ENCODE measurements at regions not wholly inside any gene's neighbourhood (a gene's known extent, or its start where the extent isn't known, plus 50 kb on each side); places are given as distances from the start of the nearest gene placed in this dataset.

DNA sequence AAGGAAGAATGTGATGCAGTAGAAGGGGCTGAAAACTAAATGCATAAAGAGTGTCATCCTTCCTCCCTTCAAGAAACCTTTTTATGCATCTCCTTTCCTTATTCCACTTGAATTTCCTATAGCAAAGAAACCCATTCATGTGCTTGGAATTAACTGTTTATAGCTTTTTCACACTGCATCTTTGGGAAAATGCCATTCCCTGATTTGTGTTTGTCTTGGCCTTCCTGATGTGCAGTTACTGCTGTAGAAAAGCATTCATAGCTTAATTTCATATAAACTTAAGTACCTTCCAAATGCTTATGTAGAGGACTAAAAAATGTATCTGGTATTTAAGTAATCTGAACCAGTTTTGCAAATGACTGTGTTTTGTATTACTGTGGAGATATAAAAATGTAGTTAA lies 61.8 kb downstream of the SDR9C7 start:
- TF ChIP-seq CREB1 (IDR thresholded peaks at IDR 0.05; ENCODE audit: low read depth) (no peak), EP300 (IDR thresholded peaks at IDR 0.05; ENCODE audit: borderline replicate concordance) (no peak), ZBTB7A (IDR thresholded peaks at IDR 0.05; ENCODE audit: low read depth) (no peak), TCF12 (IDR thresholded peaks at IDR 0.05; ENCODE audit: low read depth) (no peak), TEAD4 (IDR thresholded peaks at IDR 0.05) (no peak), EGR1 (IDR thresholded peaks at IDR 0.05) (no peak), RAD21 (IDR thresholded peaks at IDR 0.05; ENCODE audit: low read depth) (no peak), CEBPB (IDR thresholded peaks at IDR 0.05) (no peak), YY1 (IDR thresholded peaks at IDR 0.05; ENCODE audit: low read depth) (no peak), TAF1 (IDR thresholded peaks at IDR 0.05; ENCODE audit: low read depth) (no peak)
- TF ChIP-seq, protein P1, sequence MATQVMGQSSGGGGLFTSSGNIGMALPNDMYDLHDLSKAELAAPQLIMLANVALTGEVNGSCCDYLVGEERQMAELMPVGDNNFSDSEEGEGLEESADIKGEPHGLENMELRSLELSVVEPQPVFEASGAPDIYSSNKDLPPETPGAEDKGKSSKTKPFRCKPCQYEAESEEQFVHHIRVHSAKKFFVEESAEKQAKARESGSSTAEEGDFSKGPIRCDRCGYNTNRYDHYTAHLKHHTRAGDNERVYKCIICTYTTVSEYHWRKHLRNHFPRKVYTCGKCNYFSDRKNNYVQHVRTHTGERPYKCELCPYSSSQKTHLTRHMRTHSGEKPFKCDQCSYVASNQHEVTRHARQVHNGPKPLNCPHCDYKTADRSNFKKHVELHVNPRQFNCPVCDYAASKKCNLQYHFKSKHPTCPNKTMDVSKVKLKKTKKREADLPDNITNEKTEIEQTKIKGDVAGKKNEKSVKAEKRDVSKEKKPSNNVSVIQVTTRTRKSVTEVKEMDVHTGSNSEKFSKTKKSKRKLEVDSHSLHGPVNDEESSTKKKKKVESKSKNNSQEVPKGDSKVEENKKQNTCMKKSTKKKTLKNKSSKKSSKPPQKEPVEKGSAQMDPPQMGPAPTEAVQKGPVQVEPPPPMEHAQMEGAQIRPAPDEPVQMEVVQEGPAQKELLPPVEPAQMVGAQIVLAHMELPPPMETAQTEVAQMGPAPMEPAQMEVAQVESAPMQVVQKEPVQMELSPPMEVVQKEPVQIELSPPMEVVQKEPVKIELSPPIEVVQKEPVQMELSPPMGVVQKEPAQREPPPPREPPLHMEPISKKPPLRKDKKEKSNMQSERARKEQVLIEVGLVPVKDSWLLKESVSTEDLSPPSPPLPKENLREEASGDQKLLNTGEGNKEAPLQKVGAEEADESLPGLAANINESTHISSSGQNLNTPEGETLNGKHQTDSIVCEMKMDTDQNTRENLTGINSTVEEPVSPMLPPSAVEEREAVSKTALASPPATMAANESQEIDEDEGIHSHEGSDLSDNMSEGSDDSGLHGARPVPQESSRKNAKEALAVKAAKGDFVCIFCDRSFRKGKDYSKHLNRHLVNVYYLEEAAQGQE (IDR thresholded peaks at IDR 0.05; ENCODE audit: low read depth) = no peak
- TF ChIP-seq, protein P2, sequence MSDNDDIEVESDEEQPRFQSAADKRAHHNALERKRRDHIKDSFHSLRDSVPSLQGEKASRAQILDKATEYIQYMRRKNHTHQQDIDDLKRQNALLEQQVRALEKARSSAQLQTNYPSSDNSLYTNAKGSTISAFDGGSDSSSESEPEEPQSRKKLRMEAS (IDR thresholded peaks at IDR 0.05) = no peak
- TF ChIP-seq, protein P3, sequence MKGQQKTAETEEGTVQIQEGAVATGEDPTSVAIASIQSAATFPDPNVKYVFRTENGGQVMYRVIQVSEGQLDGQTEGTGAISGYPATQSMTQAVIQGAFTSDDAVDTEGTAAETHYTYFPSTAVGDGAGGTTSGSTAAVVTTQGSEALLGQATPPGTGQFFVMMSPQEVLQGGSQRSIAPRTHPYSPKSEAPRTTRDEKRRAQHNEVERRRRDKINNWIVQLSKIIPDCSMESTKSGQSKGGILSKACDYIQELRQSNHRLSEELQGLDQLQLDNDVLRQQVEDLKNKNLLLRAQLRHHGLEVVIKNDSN (IDR thresholded peaks at IDR 0.05) = no peak

DNA sequence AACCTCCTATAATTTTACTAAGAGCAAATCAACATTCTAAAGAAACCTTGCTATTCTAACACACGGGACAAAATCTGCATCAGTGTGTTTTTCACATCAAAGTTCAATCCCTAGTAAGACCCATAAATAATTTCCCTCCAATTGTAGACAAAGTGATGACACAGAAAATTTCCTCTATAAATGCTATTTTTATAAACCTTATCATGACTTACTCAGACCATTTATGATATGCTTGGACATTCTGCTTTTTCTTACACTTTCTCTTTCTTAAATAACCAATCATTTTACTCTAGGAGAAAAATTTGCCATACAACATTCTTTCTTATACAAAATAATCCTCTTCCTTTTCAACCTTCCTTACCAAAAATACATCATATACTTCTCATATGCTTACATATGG lies 67.0 kb downstream of the SDR9C7 start:
- no peak for TF ChIP-seq EP300 (IDR thresholded peaks at IDR 0.05; ENCODE audit: borderline replicate concordance)
- TF ChIP-seq, protein P2 (IDR thresholded peaks at IDR 0.05) = no peak
- no peak for TF ChIP-seq TCF12 (IDR thresholded peaks at IDR 0.05; ENCODE audit: low read depth)
- TF ChIP-seq, protein P3 (IDR thresholded peaks at IDR 0.05) = no peak
- TF ChIP-seq FOXM1 (IDR thresholded peaks at IDR 0.05; ENCODE audit: borderline replicate concordance, low read depth) = no peak
- TF ChIP-seq TAF1 (IDR thresholded peaks at IDR 0.05; ENCODE audit: low read depth) = no peak
- TF ChIP-seq, protein P1 (IDR thresholded peaks at IDR 0.05; ENCODE audit: low read depth) = no peak

DNA sequence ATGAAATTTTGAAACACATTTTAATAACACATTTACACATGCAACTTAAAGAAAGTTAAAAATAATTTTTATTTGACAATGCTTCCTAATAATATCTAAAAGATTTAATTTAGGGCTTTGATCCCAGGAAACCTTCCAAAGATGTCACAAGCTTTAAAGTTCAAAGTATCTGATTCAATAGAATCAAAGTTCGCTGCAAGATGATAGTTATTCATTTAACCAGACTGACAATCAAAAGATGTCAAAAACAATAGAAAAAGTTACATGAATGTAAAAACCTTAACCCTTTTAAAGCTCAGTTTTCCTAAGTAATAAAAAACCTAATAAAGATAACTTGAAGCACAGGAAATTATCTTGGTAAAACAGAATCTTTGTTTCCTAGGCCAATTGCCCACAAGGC lies 67.7 kb downstream of the SDR9C7 start:
- TF ChIP-seq, protein P1 (IDR thresholded peaks at IDR 0.05; ENCODE audit: low read depth) = no peak
- no peak for TF ChIP-seq TAF1 (IDR thresholded peaks at IDR 0.05; ENCODE audit: low read depth)
- TF ChIP-seq, protein P3 (IDR thresholded peaks at IDR 0.05) = no peak
- TF ChIP-seq NFIC (IDR thresholded peaks at IDR 0.05) = no peak
- TF ChIP-seq TEAD4 (IDR thresholded peaks at IDR 0.05) = no peak
- TF ChIP-seq EP300 (IDR thresholded peaks at IDR 0.05; ENCODE audit: borderline replicate concordance) = no peak
- TF ChIP-seq YY1 (IDR thresholded peaks at IDR 0.05; ENCODE audit: low read depth) = no peak
- TF ChIP-seq ZBTB7A (IDR thresholded peaks at IDR 0.05; ENCODE audit: low read depth) = no peak
- no peak for TF ChIP-seq FOXM1 (IDR thresholded peaks at IDR 0.05; ENCODE audit: borderline replicate concordance, low read depth)
- TF ChIP-seq EGR1 (IDR thresholded peaks at IDR 0.05) = no peak
- no peak for TF ChIP-seq CREB1 (IDR thresholded peaks at IDR 0.05; ENCODE audit: low read depth)
- TF ChIP-seq TCF12 (IDR thresholded peaks at IDR 0.05; ENCODE audit: low read depth) = no peak
- TF ChIP-seq, protein P2 (IDR thresholded peaks at IDR 0.05) = no peak
- no peak for TF ChIP-seq CEBPB (IDR thresholded peaks at IDR 0.05)
- TF ChIP-seq RAD21 (IDR thresholded peaks at IDR 0.05; ENCODE audit: low read depth) = no peak

DNA sequence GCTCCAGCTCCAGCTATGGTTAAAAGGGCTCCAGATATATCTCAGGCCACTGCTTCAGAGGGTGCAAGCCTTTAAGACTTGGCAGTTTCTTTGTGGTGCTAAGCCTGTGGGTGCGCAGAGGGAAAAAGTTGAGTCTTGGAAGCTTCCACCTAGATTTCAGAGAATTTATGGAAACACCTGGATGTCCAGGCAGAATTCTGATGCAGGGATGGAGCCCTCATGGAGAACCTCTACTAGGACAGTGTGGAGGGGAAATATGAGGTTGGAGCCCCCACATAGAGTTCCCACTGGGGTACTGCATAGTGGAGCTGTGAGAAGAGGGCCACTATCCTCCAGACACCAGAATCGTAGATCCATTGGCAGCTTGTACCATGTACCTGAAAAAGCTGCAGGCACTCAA lies 69.9 kb downstream of the SDR9C7 start:
- TF ChIP-seq ZBTB7A (IDR thresholded peaks at IDR 0.05; ENCODE audit: low read depth) (no peak), TEAD4 (IDR thresholded peaks at IDR 0.05) (no peak), TCF12 (IDR thresholded peaks at IDR 0.05; ENCODE audit: low read depth) (no peak), EGR1 (IDR thresholded peaks at IDR 0.05) (no peak), NFIC (IDR thresholded peaks at IDR 0.05) (no peak), YY1 (IDR thresholded peaks at IDR 0.05; ENCODE audit: low read depth) (no peak), CEBPB (IDR thresholded peaks at IDR 0.05) (no peak), RAD21 (IDR thresholded peaks at IDR 0.05; ENCODE audit: low read depth) (no peak), TAF1 (IDR thresholded peaks at IDR 0.05; ENCODE audit: low read depth) (no peak), CREB1 (IDR thresholded peaks at IDR 0.05; ENCODE audit: low read depth) (no peak)
- TF ChIP-seq, protein P2 (IDR thresholded peaks at IDR 0.05) = no peak
- TF ChIP-seq, protein P3 (IDR thresholded peaks at IDR 0.05) = no peak

All from Ishikawa (cell line).